Suprapubic skin (tissue), 4 donors: ENCODE measurements at regions not wholly inside any gene's neighbourhood (a gene's known extent, or its start where the extent isn't known, plus 50 kb on each side); places are given as distances from the start of the nearest gene placed in this dataset.
"Not testable (repeated sequence)": the region's sequence is repeated elsewhere in the genome, so short reads cannot be mapped to it uniquely, and the experiment has no call there.

Source experiments
- DNase-seq, 2 donors: peaks; one replicate each; pipeline ENCODE4 v3.0.0-alpha.2; 2019; ENCODE audit warnings: low spot score in 2 of 2
- H3K27ac ChIP-seq: fragments of 200-600 bp; sonication (generic); one replicate; pipeline ENCODE4 v1.5.1; 2019
- H3K27me3 ChIP-seq: fragments of 200-600 bp; sonication (generic); one replicate; pipeline ENCODE4 v1.5.1; 2019
- H3K36me3 ChIP-seq: fragments of 200-600 bp; sonication (generic); one replicate; pipeline ENCODE4 v1.5.1; 2019
- H3K4me1 ChIP-seq: fragments of 200-600 bp; sonication (generic); one replicate; pipeline ENCODE4 v1.5.1; 2019
- H3K4me3 ChIP-seq: fragments of 200-600 bp; sonication (generic); one replicate; pipeline ENCODE4 v1.5.1; 2019; ENCODE audit warnings: mild to moderate bottlenecking
- H3K9me3 ChIP-seq: fragments of 200-600 bp; sonication (generic); one replicate; pipeline ENCODE4 v1.5.1; 2019
- CTCF ChIP-seq, 2 donors: fragments of 200-600 bp in 1 of 2; fragments of 450-650 bp in 1 of 2; sonication (generic) in 1 of 2; IDR thresholded peaks; one replicate each; pipeline ENCODE4 v1.5.1; 2016 to 2019; ENCODE audit warnings: antibody characterized with exemption in 2 of 2, mild to moderate bottlenecking in 1 of 2, moderate library complexity in 1 of 2
- EP300 ChIP-seq: sonication (generic); formaldehyde crosslinking; IDR thresholded peaks from one replicate; pipeline ENCODE4 v1.6.1; 2017; ENCODE audit warnings: antibody characterized with exemption
- POLR2A ChIP-seq, 2 donors: fragments of 450-650 bp; IDR thresholded peaks; one replicate each; pipeline ENCODE4 v1.6.1; 2017; ENCODE audit warnings: antibody characterized with exemption in 2 of 2, mild to moderate bottlenecking in 2 of 2, moderate library complexity in 2 of 2
- POLR2AphosphoS5 ChIP-seq, 3 donors: sonication (generic); formaldehyde crosslinking; IDR thresholded peaks; one replicate each; pipeline ENCODE4 v1.6.1; 2017; ENCODE audit warnings: antibody characterized with exemption in 3 of 3
- WGBS: methylation state at CpG from one replicate; pipeline ENCODE4 v1.1.5; 2018; 5-methylcytosine and 5-hydroxymethylcytosine counted together

- Histone ChIP-seq H3K27me3 (no peaks in the 10 kb centered on the region), H3K4me3 (no peak overlapping the region), H3K9me3 (no peaks in the 10 kb centered on the region), H3K36me3 (no peaks in the 10 kb centered on the region), H3K4me1 (peaks cover 16% of the 10 kb centered on the region), H3K27ac (no peak overlapping the region)
- no peak for DNase-seq
- 100% methylated on average over 1 of the region's 1 CpG for WGBS
- TF ChIP-seq EP300: no peak
- TF ChIP-seq POLR2A (IDR thresholded peaks at IDR 0.05): no peak
- TF ChIP-seq CTCF (IDR thresholded peaks at IDR 0.05): no peak
- TF ChIP-seq POLR2AphosphoS5 (IDR thresholded peaks at IDR 0.05): no peak
Observed at GRCh38 chr5:67547682-67548081, 351.1 kb upstream of the CD180 start.

DNA sequence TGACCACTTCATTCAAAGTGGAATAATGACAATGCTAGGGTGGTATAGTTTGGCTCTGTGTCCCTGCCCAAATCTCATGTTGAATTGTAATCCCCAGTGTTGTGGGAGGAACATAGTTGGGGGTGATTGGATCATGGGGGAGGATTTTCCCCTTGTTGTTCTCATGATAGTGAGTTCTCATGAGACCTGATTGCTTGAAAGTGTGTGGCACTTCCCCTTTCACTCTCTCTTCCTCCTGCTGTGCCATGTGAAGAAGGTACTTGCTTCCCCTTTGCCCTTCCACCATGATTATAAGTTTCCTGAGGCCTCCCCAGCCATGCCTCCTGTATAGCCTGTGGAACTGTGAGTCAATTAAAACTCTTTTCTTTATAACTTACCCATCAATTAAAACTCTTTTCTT is 348.3 kb upstream of the CD180 start:
- peaks cover 16% of the 10 kb centered on the region for H3K4me1 ChIP-seq
- not testable (repeated sequence) for DNase-seq, H3K27me3 ChIP-seq, H3K4me3 ChIP-seq, H3K9me3 ChIP-seq, H3K36me3 ChIP-seq, H3K27ac ChIP-seq

- H3K4me1 ChIP-seq: peaks cover 16% of the 10 kb centered on the region
- no peak overlapping the region for H3K4me3 ChIP-seq
- no peak for DNase-seq
- no peaks in the 10 kb centered on the region for H3K9me3 ChIP-seq
- TF ChIP-seq POLR2AphosphoS5 (IDR thresholded peaks at IDR 0.05) (no peak), CTCF (IDR thresholded peaks at IDR 0.05) (no peak), POLR2A (IDR thresholded peaks at IDR 0.05) (no peak), EP300 (no peak)
- WGBS: 47% methylated on average over 5 of the region's 5 CpGs
- H3K36me3 ChIP-seq: no peaks in the 10 kb centered on the region
- H3K27ac ChIP-seq: peak overlapping the region; percentile 17
- H3K27me3 ChIP-seq: no peaks in the 10 kb centered on the region
Observed at GRCh38 chr5:67543720-67544270, 347.2 kb upstream of the CD180 start.

DNA sequence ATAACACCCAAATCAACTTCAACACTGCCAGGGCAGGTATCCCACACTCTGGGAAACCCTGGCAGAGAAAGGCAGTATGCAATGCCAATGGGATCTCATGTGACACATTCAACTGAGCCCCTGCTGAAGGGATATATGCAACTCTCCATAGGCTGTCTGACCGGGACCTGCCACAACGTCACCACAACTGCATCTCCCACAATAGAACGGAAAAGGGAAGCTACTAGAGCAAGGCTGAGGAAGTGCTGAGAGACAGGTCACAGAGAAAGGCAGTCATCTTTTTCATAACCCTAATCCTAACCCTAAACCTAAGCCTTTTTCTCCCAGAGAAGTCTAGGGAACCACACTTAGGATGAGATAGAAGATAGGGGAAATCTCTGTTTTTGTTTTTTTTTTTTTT is 345.9 kb upstream of the CD180 start:
- DNase-seq: no peak
- Histone ChIP-seq H3K4me1 (peaks cover 12% of the 10 kb centered on the region), H3K27me3 (no peaks in the 10 kb centered on the region), H3K36me3 (no peaks in the 10 kb centered on the region), H3K9me3 (no peaks in the 10 kb centered on the region), H3K4me3 (no peak overlapping the region), H3K27ac (no peak overlapping the region)
- WGBS: 73% methylated on average over 3 of the region's 3 CpGs
- no peak for TF ChIP-seq CTCF (IDR thresholded peaks at IDR 0.05)
- no peak for TF ChIP-seq POLR2A (IDR thresholded peaks at IDR 0.05)
- no peak for TF ChIP-seq POLR2AphosphoS5 (IDR thresholded peaks at IDR 0.05)
- no peak for TF ChIP-seq EP300

DNA sequence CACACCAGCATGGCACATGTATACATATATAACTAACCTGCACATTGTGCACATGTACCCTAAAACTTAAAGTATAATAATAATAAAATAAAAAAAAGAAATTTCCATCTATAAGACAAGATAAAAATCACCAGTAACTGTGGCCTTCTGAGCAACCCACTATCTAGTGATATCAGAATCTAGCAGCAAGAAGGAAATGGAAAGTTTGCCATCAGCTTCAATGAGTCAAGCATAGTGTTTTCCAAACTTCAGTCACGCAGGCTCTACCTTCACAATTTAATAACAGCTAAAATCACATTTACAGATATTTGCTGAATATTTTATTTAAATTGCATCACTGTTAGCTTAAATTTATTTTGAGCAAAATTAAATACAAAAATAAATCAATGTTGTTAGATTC is 345.3 kb upstream of the CD180 start:
- no peak overlapping the region for H3K27ac ChIP-seq
- TF ChIP-seq POLR2AphosphoS5 (IDR thresholded peaks at IDR 0.05): no peak
- no peak for TF ChIP-seq POLR2A (IDR thresholded peaks at IDR 0.05)
- TF ChIP-seq CTCF (IDR thresholded peaks at IDR 0.05): no peak
- TF ChIP-seq EP300: no peak
- 71% methylated on average over 1 of the region's 1 CpG for WGBS
- no peak for DNase-seq
- no peaks in the 10 kb centered on the region for H3K36me3 ChIP-seq
- H3K27me3 ChIP-seq: no peaks in the 10 kb centered on the region
- no peak overlapping the region for H3K4me3 ChIP-seq
- no peaks in the 10 kb centered on the region for H3K9me3 ChIP-seq
- peaks cover 16% of the 10 kb centered on the region for H3K4me1 ChIP-seq

- peaks cover 10% of the 10 kb centered on the region for H3K4me1 ChIP-seq
- no peaks in the 10 kb centered on the region for H3K27me3 ChIP-seq
- 73% methylated on average over 2 of the region's 2 CpGs for WGBS
- TF ChIP-seq CTCF (IDR thresholded peaks at IDR 0.05): no peak
- no peak overlapping the region for H3K27ac ChIP-seq
- DNase-seq: no peak
- H3K9me3 ChIP-seq: no peaks in the 10 kb centered on the region
- H3K4me3 ChIP-seq: no peak overlapping the region
- H3K36me3 ChIP-seq: no peaks in the 10 kb centered on the region
Observed at GRCh38 chr5:67538855-67539506, 342.4 kb upstream of the CD180 start.
